ENCODE measurements at regions not wholly inside any gene's neighbourhood (a gene's known extent, or its start where the extent isn't known, plus 50 kb on each side); places are given as distances from the start of the nearest gene placed in this dataset.

DNA sequence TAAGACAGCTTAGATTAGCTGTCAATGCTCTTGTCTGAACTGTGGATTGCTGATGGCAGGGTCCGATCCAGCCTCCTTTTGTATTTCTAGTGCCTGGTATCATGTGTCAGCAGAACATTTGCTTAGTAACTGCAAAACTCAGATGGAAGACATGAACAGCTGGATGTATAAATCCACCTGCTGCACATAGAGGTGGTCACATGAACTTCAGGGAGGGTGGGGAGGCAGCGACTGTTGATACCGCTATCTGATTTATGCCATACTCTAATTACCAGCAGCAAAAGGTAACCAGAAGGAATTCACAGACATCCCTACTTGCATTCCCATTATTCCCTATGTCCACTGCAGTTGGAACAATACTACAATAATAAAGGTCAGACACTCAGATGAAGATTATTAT, 1036.5 kb downstream of the NLGN4Y start:
- TF ChIP-seq SIN3A (IDR thresholded peaks at IDR 0.05; ENCODE audit: borderline replicate concordance, insufficient read depth, low read length) (no peak), POLR2AphosphoS5 (IDR thresholded peaks at IDR 0.05; ENCODE audit: low read depth, low read length) (no peak), TAF1 (IDR thresholded peaks at IDR 0.05; ENCODE audit: borderline replicate concordance, insufficient read depth, low read length) (no peak), FOXP2 (optimal IDR thresholded peaks at IDR 0.05; ENCODE audit: borderline replicate concordance, extremely low read depth, extremely low read length, insufficient read depth) (no peak)
- TF ChIP-seq, protein P1, sequence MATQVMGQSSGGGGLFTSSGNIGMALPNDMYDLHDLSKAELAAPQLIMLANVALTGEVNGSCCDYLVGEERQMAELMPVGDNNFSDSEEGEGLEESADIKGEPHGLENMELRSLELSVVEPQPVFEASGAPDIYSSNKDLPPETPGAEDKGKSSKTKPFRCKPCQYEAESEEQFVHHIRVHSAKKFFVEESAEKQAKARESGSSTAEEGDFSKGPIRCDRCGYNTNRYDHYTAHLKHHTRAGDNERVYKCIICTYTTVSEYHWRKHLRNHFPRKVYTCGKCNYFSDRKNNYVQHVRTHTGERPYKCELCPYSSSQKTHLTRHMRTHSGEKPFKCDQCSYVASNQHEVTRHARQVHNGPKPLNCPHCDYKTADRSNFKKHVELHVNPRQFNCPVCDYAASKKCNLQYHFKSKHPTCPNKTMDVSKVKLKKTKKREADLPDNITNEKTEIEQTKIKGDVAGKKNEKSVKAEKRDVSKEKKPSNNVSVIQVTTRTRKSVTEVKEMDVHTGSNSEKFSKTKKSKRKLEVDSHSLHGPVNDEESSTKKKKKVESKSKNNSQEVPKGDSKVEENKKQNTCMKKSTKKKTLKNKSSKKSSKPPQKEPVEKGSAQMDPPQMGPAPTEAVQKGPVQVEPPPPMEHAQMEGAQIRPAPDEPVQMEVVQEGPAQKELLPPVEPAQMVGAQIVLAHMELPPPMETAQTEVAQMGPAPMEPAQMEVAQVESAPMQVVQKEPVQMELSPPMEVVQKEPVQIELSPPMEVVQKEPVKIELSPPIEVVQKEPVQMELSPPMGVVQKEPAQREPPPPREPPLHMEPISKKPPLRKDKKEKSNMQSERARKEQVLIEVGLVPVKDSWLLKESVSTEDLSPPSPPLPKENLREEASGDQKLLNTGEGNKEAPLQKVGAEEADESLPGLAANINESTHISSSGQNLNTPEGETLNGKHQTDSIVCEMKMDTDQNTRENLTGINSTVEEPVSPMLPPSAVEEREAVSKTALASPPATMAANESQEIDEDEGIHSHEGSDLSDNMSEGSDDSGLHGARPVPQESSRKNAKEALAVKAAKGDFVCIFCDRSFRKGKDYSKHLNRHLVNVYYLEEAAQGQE (IDR thresholded peaks at IDR 0.05; ENCODE audit: insufficient read depth in 1 of 2, low read depth in 2 of 2, low read length in 2 of 2), result no peak

Data from PFSK-1 (cell line).